ENCODE measurements at regions not wholly inside any gene's neighbourhood (a gene's known extent, or its start where the extent isn't known, plus 50 kb on each side); places are given as distances from the start of the nearest gene placed in this dataset.

GRCh38 chr6:53437557-53438202 is 88.9 kb upstream of the ELOVL5 start:
- peak in 1 of 2 donors; percentile 18 for DNase-seq (ENCODE audit: low spot score in 2 of 2)
- no peak overlapping the region for H3K4me3 ChIP-seq (ENCODE audit: low read depth, poor library complexity, severe bottlenecking)
- WGBS, 2 donors = 54 to 55% methylated on average over 5 of the region's 5 CpGs
- intact Hi-C loops (cut with DNase I; ENCODE audit: low total_unique reads) = loop anchor here (5.0 kb wide), 1 partner anchor 265 kb away; no protein-coding TSS in a partner anchor
- TF ChIP-seq CTCF (IDR thresholded peaks at IDR 0.05) (no peak), POLR2A (IDR thresholded peaks at IDR 0.05) (no peak)

DNA sequence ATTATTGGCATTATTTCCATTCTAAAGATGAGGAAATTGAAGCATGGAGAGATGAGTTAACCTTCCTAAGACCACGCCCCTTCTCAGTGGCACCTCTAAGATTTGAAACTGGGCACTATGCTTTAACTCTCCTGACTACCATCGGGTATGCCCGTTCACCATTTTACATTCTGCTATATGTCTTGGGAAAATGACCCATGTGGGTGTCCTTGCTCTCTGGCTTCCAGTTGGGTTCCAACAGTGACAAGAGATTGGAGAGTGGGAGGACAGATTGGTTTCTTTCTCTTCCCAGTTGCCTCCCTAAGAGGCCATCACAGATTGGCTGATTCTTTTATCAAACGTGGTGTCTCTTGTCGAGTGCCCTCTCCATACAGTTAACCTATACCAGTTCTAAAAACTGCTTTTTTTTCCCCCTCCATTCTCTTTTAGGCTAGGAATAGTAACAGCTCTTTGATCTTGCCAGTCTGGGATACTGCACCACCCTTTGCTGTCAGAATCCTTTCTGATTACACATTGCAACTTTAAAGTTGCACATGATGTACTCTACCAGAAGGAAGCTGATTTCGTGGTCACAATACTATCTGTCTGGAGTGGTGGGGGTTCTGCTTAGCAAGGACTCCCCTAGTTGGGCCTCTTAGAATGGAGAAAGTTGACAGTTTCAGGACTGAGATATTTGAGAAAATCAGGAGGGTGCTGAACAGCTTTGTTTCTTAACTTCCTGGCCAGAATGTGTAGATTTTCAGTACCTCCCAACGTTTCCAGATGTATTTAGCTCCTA is 88.0 kb upstream of the ELOVL5 start:
- no peak for DNase-seq (ENCODE audit: low spot score in 2 of 2)
- 68 to 69% methylated on average over 7 of the region's 7 CpGs for WGBS, 2 donors
- intact Hi-C loops (cut with DNase I; ENCODE audit: low total_unique reads) = loop anchor here (5.0 kb wide), 1 partner anchor 264 kb away; no protein-coding TSS in a partner anchor
- no peak overlapping the region for H3K4me3 ChIP-seq (ENCODE audit: low read depth, poor library complexity, severe bottlenecking)
- TF ChIP-seq POLR2A (IDR thresholded peaks at IDR 0.05) = no peak
- no peak for TF ChIP-seq CTCF (IDR thresholded peaks at IDR 0.05)

GRCh38 chr6:53433951-53434285 is 85.2 kb upstream of the ELOVL5 start:
- no peak for DNase-seq (ENCODE audit: low spot score in 2 of 2)
- intact Hi-C loops (cut with DNase I; ENCODE audit: low total_unique reads) = no loop called here
- WGBS, 2 donors = 89 to 93% methylated on average over 2 of the region's 2 CpGs
- no peak for TF ChIP-seq POLR2A (IDR thresholded peaks at IDR 0.05)
- TF ChIP-seq CTCF (IDR thresholded peaks at IDR 0.05) = no peak
- H3K4me3 ChIP-seq (ENCODE audit: low read depth, poor library complexity, severe bottlenecking) = no peak overlapping the region

GRCh38 chr6:53433261-53433950 is 84.7 kb upstream of the ELOVL5 start:
- intact Hi-C loops (cut with DNase I; ENCODE audit: low total_unique reads) = no loop called here
- WGBS, 2 donors = 86% methylated on average over 4 of the region's 4 CpGs
- H3K4me3 ChIP-seq (ENCODE audit: low read depth, poor library complexity, severe bottlenecking) = no peak overlapping the region
- TF ChIP-seq POLR2A (IDR thresholded peaks at IDR 0.05) (no peak), CTCF (IDR thresholded peaks at IDR 0.05) (no peak)
- DNase-seq (ENCODE audit: low spot score in 2 of 2) = no peak

DNA sequence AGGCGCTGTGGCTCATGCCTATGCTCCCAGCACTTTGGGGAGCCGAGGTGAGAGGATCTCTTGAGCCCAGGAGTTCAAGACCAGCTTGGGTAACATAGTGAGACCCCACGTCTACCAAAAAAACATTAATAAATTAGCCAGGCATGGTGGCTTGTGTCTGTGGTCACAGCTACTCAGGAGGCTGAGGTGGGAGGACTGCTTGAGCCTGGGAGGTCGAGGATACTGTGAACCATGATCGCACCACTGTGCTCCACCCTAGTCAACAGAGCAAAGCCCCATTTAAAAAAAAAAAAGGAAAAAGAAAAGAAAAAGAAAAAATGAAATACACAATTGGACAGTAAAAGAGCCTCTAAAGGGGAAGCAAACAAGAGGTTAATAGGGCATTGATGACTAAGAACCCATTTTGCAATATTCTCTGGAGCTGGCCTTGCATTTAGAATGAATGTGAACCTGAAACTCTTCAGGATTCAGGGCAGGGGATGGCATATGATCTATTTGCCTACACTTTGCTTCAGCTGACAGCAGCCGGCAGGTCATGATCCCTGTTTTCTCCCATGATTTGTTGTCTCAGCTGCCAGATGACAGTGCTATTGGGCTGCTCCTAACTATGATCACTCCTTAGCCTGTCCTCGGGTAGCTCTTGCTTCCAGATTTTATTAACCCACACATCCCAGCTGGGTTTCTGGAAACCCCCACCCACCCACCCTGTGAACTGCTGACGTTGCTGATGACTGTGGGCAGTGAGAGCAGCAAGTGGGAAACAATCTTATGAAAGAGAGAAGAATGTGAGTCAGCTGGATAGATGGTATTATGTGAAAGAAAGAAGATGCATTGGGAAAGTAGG is 83.8 kb upstream of the ELOVL5 start:
- intact Hi-C loops (cut with DNase I; ENCODE audit: low total_unique reads) = no loop called here
- TF ChIP-seq POLR2A (IDR thresholded peaks at IDR 0.05) = no peak
- TF ChIP-seq CTCF (IDR thresholded peaks at IDR 0.05) = peak in 1 of 3 donors; percentile 7
- H3K4me3 ChIP-seq (ENCODE audit: low read depth, poor library complexity, severe bottlenecking) = no peak overlapping the region
- DNase-seq (ENCODE audit: low spot score in 2 of 2) = no peak
- 67 to 69% methylated on average over 8 of the region's 8 CpGs for WGBS, 2 donors

All from lower leg skin (tissue), 4 donors.